Lower leg skin (tissue), 3 donors: ENCODE measurements at regions not wholly inside any gene's neighbourhood (a gene's known extent, or its start where the extent isn't known, plus 50 kb on each side); places are given as distances from the start of the nearest gene placed in this dataset.

Experiments used
- POLR2A ChIP-seq, 2 donors: fragments of 450-650 bp; IDR thresholded peaks; one replicate each; pipeline ENCODE4 v1.6.1; 2016 to 2017; ENCODE audit warnings: antibody characterized with exemption in 2 of 2, mild to moderate bottlenecking in 1 of 2, moderate library complexity in 1 of 2
- TF ChIP-seq, protein P1 (sequence below), 3 donors: fragments of 450-650 bp; IDR thresholded peaks; one replicate each; pipeline ENCODE4 v1.5.1; 2016; ENCODE audit warnings: antibody characterized with exemption in 3 of 3, mild to moderate bottlenecking in 3 of 3, moderate library complexity in 2 of 3

DNA sequence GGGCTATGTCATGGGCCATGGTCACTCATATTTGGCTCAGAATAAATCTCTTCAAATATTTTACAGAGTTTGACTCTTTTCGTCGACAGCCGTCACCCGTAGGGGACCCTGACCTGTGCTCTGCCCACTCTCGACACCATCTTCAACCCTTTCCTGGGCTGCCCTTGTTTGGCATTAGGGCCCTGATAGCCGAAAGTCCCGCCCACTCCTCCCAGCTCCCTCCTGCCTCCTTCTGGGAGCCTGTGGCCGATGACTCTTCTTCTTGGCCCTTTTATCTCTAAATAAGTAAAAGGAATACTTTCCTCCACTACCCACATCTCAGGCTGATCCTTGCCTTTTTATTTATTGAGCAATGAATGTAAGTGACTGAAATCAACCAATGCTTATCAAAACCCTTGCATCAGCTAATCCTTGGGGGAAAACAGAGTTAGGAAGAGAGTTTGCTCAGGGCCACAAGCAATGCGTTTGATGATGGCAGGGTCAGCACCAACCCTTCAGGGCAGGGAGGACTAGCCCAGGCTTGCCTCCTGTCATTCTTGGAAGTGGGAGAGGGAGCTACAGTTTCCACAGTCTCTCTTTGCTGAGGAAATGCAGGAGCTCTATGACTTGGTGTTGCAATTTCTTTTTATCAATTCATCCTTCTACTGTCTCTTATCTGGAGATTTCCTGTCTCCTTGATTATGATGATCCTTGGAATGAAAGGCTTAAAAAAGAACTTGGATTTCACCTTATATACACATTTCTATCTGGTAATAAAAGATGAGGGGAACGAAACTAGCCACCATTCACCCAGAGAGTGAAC, 218.2 kb upstream of the PODXL start:
- TF ChIP-seq, protein P1, sequence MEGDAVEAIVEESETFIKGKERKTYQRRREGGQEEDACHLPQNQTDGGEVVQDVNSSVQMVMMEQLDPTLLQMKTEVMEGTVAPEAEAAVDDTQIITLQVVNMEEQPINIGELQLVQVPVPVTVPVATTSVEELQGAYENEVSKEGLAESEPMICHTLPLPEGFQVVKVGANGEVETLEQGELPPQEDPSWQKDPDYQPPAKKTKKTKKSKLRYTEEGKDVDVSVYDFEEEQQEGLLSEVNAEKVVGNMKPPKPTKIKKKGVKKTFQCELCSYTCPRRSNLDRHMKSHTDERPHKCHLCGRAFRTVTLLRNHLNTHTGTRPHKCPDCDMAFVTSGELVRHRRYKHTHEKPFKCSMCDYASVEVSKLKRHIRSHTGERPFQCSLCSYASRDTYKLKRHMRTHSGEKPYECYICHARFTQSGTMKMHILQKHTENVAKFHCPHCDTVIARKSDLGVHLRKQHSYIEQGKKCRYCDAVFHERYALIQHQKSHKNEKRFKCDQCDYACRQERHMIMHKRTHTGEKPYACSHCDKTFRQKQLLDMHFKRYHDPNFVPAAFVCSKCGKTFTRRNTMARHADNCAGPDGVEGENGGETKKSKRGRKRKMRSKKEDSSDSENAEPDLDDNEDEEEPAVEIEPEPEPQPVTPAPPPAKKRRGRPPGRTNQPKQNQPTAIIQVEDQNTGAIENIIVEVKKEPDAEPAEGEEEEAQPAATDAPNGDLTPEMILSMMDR (IDR thresholded peaks at IDR 0.05), result no peak
- no peak for TF ChIP-seq POLR2A (IDR thresholded peaks at IDR 0.05)
